ENCODE measurements at regions not wholly inside any gene's neighbourhood (a gene's known extent, or its start where the extent isn't known, plus 50 kb on each side); places are given as distances from the start of the nearest gene placed in this dataset.

DNA sequence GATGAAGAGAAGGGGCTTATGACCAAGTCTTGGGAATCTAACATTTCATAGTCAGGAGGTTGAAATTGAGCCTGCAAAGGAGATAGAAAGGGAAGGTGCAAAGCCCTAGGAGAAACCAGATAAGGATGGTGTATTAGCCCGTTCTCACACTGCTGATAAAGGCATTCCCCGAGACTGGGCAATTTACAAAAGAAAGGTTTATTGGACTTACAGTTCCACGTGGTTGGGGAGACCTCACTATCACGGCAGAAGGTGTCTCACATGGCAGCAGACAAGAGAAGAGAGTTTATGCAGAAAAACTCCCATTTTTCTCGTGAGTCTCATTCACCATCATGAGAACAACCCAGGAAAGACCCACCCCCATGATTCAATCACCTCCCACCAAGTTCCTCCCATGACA is 129.5 kb upstream of the LNX1 start:
- TF ChIP-seq, protein P1, sequence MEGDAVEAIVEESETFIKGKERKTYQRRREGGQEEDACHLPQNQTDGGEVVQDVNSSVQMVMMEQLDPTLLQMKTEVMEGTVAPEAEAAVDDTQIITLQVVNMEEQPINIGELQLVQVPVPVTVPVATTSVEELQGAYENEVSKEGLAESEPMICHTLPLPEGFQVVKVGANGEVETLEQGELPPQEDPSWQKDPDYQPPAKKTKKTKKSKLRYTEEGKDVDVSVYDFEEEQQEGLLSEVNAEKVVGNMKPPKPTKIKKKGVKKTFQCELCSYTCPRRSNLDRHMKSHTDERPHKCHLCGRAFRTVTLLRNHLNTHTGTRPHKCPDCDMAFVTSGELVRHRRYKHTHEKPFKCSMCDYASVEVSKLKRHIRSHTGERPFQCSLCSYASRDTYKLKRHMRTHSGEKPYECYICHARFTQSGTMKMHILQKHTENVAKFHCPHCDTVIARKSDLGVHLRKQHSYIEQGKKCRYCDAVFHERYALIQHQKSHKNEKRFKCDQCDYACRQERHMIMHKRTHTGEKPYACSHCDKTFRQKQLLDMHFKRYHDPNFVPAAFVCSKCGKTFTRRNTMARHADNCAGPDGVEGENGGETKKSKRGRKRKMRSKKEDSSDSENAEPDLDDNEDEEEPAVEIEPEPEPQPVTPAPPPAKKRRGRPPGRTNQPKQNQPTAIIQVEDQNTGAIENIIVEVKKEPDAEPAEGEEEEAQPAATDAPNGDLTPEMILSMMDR (IDR thresholded peaks at IDR 0.05; ENCODE audit: insufficient read depth, low read length), result no peak
- DNase-seq (ENCODE audit: low read depth), result no peak
- no peak overlapping the region for H3K4me3 ChIP-seq (ENCODE audit: low read depth, low read length)

DNA sequence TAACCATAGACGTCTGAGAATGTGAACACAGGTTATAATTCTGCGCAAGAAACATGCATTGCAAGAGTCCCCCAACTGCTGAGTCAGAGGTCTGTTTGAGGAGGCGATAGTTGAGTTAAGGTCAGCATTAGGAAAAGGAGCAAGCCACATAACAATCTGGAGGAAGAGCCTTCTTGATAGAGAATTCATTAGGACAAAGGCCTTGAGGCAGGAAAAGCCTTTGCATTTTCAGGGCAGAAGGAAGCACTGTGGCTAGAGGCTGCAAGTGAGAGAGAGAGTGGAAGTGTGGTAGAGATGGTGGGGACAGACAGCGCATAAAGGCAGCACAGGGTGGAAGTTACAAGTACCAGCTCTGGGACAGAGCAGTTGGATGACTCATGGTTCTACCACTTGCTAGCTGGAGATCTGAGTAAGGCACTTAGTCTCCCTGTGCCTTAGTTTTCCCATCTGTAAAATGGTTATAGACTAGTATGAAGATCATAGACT is 125.8 kb upstream of the LNX1 start:
- no peak overlapping the region for H3K4me3 ChIP-seq (ENCODE audit: low read depth, low read length)
- TF ChIP-seq, protein P1 (IDR thresholded peaks at IDR 0.05; ENCODE audit: insufficient read depth, low read length), result no peak
- DNase-seq (ENCODE audit: low read depth), result no peak

DNA sequence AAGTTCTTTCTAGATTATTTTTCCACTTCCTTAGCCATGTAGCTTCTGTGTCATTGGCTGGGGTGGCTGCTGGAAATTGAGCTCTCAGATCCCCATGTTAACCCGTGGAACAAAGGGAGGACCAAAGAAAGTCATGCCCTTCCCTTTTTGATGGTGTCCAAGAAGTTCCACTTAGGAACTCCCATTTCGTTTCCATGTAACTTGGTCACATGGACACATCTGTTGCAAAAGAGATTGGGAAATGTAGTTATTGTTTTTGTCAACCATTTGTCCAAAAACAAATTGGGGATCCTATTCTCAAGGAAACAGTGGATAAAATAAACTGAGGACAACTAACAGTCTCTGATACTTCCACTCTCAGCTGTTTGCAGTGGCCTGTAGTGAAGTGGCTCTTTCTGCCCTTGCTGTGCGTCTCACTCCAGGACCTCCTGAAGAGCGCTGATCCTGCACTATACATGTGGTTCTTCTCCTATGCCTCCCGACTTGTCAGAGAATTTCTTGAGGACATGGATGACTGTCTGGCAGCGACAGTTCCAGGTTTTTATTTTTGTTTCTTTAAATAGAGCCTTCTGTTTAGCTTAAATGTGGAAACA is 125.3 kb upstream of the LNX1 start:
- no peak for DNase-seq (ENCODE audit: low read depth)
- TF ChIP-seq, protein P1 (IDR thresholded peaks at IDR 0.05; ENCODE audit: insufficient read depth, low read length), result no peak

DNA sequence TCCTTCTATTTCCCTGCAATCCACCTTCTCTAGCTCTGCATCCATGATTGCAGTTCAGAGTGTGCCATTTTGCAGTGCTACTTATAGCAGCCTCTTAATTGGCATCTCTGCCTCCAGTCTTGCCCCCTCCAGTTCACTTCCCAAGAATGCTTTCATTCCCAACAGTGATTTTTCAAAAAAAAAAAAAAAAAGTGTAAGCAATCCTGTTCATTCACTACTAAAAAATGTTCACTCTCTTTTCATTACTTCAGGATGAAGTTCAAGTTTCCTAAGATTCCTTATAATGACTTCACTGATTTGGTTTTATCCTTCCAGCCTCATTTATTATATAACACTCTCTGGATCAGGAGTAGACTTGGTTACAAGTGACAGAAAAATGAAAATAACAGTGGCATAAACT is 124.7 kb upstream of the LNX1 start:
- TF ChIP-seq, protein P1 (IDR thresholded peaks at IDR 0.05; ENCODE audit: insufficient read depth, low read length), result no peak
- H3K4me3 ChIP-seq (ENCODE audit: low read depth, low read length), result no peak overlapping the region

More for the DNA sequence above, 125.3 kb upstream of the LNX1 start:
- no peak overlapping the region for H3K4me3 ChIP-seq (ENCODE audit: low read depth, low read length)

DNA sequence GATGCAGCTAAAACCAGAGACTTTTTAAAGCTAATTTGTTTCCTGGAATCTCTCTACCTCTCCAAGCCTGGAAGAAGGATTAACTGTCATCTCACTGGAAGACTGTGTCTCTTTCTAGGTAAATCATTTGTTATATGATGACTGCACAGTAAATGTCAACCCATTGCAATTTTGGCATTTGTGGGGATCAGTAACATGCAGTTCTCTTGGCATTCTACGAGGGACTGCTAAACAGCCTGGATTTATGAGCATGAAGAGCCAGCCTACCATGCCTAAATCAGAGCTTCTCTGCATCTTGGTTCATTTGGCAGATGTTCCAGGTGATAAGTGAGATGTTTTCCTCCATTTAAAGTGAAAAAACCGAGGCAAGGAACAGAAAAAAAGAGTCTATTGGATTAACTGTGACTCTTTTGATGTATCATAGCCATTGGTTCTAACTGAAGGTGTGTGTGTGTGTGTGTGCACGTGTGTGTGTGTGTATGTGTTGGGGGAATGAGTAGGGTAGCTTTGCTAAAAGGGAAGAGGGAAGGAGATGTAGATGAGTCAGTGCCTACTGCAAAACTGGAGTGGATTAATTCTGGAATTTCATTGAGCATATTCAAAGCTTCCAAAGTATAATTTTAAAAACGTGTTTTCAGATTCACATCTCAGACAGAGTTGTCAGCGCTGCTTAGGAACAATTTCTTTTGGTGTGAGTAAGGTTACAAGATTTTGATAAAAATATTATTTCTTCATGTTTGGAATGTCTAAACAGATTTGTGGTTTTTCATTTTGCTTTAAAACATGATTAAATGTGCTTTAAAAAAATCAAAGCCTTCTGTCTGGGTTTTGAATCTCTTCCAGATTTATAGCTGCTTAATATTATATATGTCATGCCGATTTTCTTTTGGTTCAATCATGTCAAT is 123.2 kb upstream of the LNX1 start:
- H3K4me3 ChIP-seq (ENCODE audit: low read depth, low read length), result no peak overlapping the region
- TF ChIP-seq, protein P1 (IDR thresholded peaks at IDR 0.05; ENCODE audit: insufficient read depth, low read length), result no peak
- peak; percentile 93 for DNase-seq (ENCODE audit: low read depth)

More for the DNA sequence above, 124.7 kb upstream of the LNX1 start:
- DNase-seq (ENCODE audit: low read depth), result peak; percentile 53

DNA sequence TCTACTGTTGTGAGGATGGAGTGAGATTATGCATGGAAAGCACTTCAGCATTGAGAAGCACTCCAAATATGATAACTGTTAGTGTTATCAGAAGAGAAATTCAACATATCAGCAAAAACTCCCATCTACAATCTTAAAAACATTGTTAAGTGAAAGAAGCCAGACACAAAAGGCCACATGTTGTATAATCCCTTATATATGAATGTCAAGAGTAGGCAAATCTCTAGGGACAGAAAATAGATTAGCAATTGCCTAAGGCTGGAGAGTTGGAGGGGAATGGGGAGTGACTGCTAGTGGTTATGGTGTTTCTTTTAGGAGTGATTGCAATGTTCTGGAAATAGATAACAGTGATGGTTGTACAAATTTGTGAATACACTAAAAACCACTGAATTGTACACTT is 122.5 kb upstream of the LNX1 start:
- peak; percentile 71 for DNase-seq (ENCODE audit: low read depth)
- no peak overlapping the region for H3K4me3 ChIP-seq (ENCODE audit: low read depth, low read length)
- TF ChIP-seq, protein P1 (IDR thresholded peaks at IDR 0.05; ENCODE audit: insufficient read depth, low read length), result no peak

Data from fibroblast of the aortic adventitia (primary cell).